ENCODE measurements at regions not wholly inside any gene's neighbourhood (a gene's known extent, or its start where the extent isn't known, plus 50 kb on each side); places are given as distances from the start of the nearest gene placed in this dataset.

GRCh38 chr6:8219352-8219943 is 117.1 kb upstream of the EEF1E1 start:
- TF ChIP-seq CTCF (IDR thresholded peaks at IDR 0.05; ENCODE audit: low read depth, low read length): peak; percentile 72
- peak; percentile 61 for DNase-seq (ENCODE audit: low read depth, low spot score)
- in situ Hi-C loops (cut with HindIII; ENCODE audit: low sequenced_read_pairs): no loop called here
- no peak overlapping the region for H3K4me3 ChIP-seq (ENCODE audit: low read depth, low read length)

- H3K4me3 ChIP-seq (ENCODE audit: low read depth, low read length): no peak overlapping the region
- no peak for TF ChIP-seq CTCF (IDR thresholded peaks at IDR 0.05; ENCODE audit: low read depth, low read length)
- in situ Hi-C loops (cut with HindIII; ENCODE audit: low sequenced_read_pairs): no loop called here
- DNase-seq (ENCODE audit: low read depth, low spot score): no peak
These were observed 116.5 kb upstream of the EEF1E1 start for GRCh38 chr6:8218861-8219260.

- in situ Hi-C loops (cut with HindIII; ENCODE audit: low sequenced_read_pairs): no loop called here
- DNase-seq (ENCODE audit: low read depth, low spot score): peak; percentile 65
- no peak overlapping the region for H3K4me3 ChIP-seq (ENCODE audit: low read depth, low read length)
- TF ChIP-seq CTCF (IDR thresholded peaks at IDR 0.05; ENCODE audit: low read depth, low read length): no peak
These were observed 113.3 kb upstream of the EEF1E1 start for GRCh38 chr6:8215631-8216030.

- H3K4me3 ChIP-seq (ENCODE audit: low read depth, low read length): no peak overlapping the region
- no peak for DNase-seq (ENCODE audit: low read depth, low spot score)
- no peak for TF ChIP-seq CTCF (IDR thresholded peaks at IDR 0.05; ENCODE audit: low read depth, low read length)
- in situ Hi-C loops (cut with HindIII; ENCODE audit: low sequenced_read_pairs): no loop called here
These were observed 111.6 kb upstream of the EEF1E1 start for GRCh38 chr6:8213995-8214394.

GRCh38 chr6:8212720-8213434 is 110.5 kb upstream of the EEF1E1 start:
- TF ChIP-seq CTCF (IDR thresholded peaks at IDR 0.05; ENCODE audit: low read depth, low read length): no peak
- no peak for DNase-seq (ENCODE audit: low read depth, low spot score)
- in situ Hi-C loops (cut with HindIII; ENCODE audit: low sequenced_read_pairs): no loop called here
- H3K4me3 ChIP-seq (ENCODE audit: low read depth, low read length): no peak overlapping the region

- in situ Hi-C loops (cut with HindIII; ENCODE audit: low sequenced_read_pairs): no loop called here
- TF ChIP-seq CTCF (IDR thresholded peaks at IDR 0.05; ENCODE audit: low read depth, low read length): no peak
- DNase-seq (ENCODE audit: low read depth, low spot score): no peak
These were observed 105.5 kb upstream of the EEF1E1 start for GRCh38 chr6:8207869-8208191.

More at GRCh38 chr6:8207869-8208191, 105.5 kb upstream of the EEF1E1 start:
- no peak overlapping the region for H3K4me3 ChIP-seq (ENCODE audit: low read depth, low read length)
